Hepatocyte (in vitro differentiated cells): ENCODE measurements at regions not wholly inside any gene's neighbourhood (a gene's known extent, or its start where the extent isn't known, plus 50 kb on each side); places are given as distances from the start of the nearest gene placed in this dataset.

ENCODE experiments used
- DNase-seq: peaks from one replicate; pipeline ENCODE4 v3.0.0-alpha.2; 2016; ENCODE audit warnings: low spot score
- H2AFZ ChIP-seq: fragments of 200-600 bp; sonication (generic); 2 replicates; pipeline ENCODE4 v1.6.0; 2016; ENCODE audit warnings: antibody characterized with exemption, mild to moderate bottlenecking
- H3K27ac ChIP-seq: fragments of 200-600 bp; sonication (generic); 2 replicates; pipeline ENCODE4 v1.5.1; 2016; ENCODE audit warnings: mild to moderate bottlenecking
- H3K27me3 ChIP-seq: fragments of 200-600 bp; sonication (generic); 2 replicates; pipeline ENCODE4 v1.6.1; 2016
- H3K36me3 ChIP-seq: fragments of 200-600 bp; sonication (generic); replicated peaks from 2 replicates; pipeline ENCODE4 v1.5.1; 2016; ENCODE audit warnings: low read depth; ENCODE audit not compliant: insufficient read depth
- H3K4me1 ChIP-seq: fragments of 200-600 bp; sonication (generic); 2 replicates; pipeline ENCODE4 v1.5.1; 2016; ENCODE audit warnings: mild to moderate bottlenecking, moderate library complexity; ENCODE audit not compliant: insufficient read depth
- H3K4me2 ChIP-seq: fragments of 200-600 bp; sonication (generic); 2 replicates; pipeline ENCODE4 v1.6.0; 2016
- H3K4me3 ChIP-seq: fragments of 200-600 bp; sonication (generic); 2 replicates; pipeline ENCODE4 v1.5.1; 2016; ENCODE audit warnings: mild to moderate bottlenecking
- H3K79me2 ChIP-seq: fragments of 200-600 bp; sonication (generic); 2 replicates; pipeline ENCODE4 v1.6.0; 2017; ENCODE audit warnings: mild to moderate bottlenecking
- H3K9me2 ChIP-seq: fragments of 200-600 bp; sonication (generic); replicated peaks from 2 replicates; pipeline ENCODE4 v1.6.0; 2017; ENCODE audit warnings: mild to moderate bottlenecking; ENCODE audit not compliant: insufficient read depth
- H3K9me3 ChIP-seq: fragments of 200-600 bp; sonication (generic); 2 replicates; pipeline ENCODE4 v1.5.1; 2016; ENCODE audit warnings: low read depth, mild to moderate bottlenecking
- H4K20me1 ChIP-seq: fragments of 200-600 bp; sonication (generic); 2 replicates; pipeline ENCODE4 v1.6.0; 2016; ENCODE audit warnings: mild to moderate bottlenecking; ENCODE audit not compliant: insufficient read depth, poor library complexity, severe bottlenecking
- CTCF ChIP-seq: fragments of 200-600 bp; sonication (generic); IDR thresholded peaks from 2 replicates; pipeline ENCODE4 v1.5.1; 2016; ENCODE audit warnings: antibody characterized with exemption, mild to moderate bottlenecking; ENCODE audit not compliant: poor library complexity
- EZH2 ChIP-seq: fragments of 200-600 bp; sonication (generic); IDR thresholded peaks from 2 replicates; pipeline ENCODE4 v1.6.1; 2016; ENCODE audit warnings: antibody characterized with exemption, mild to moderate bottlenecking, borderline replicate concordance
- EZH2phosphoT487 ChIP-seq: fragments of 200-600 bp; sonication (generic); IDR thresholded peaks from one replicate; pipeline ENCODE4 v1.6.1; 2018; ENCODE audit warnings: antibody characterized with exemption, mild to moderate bottlenecking, low read depth, moderate library complexity; ENCODE audit not compliant: unreplicated experiment, severe bottlenecking
- WGBS: methylation state at CpG from one replicate; pipeline ENCODE4 v1.1.6; 2016; ENCODE audit warnings: low lambda C conversion rate; ENCODE audit errors: missing lambda C conversion rate; 5-methylcytosine and 5-hydroxymethylcytosine counted together

GRCh38 chr3:23735062-23735461, 70.7 kb upstream of the UBE2E1 start:
- Histone ChIP-seq H3K36me3 (no peaks in the 10 kb centered on the region), H4K20me1 (no peaks in the 10 kb centered on the region), H3K9me3 (no peaks in the 10 kb centered on the region), H3K27ac (peak overlapping the region; percentile 19), H3K79me2 (no peaks in the 10 kb centered on the region), H3K4me1 (peaks cover 10% of the 10 kb centered on the region), H3K27me3 (no peaks in the 10 kb centered on the region), H3K4me3 (no peak overlapping the region), H3K4me2 (peak overlapping the region; percentile 36), H3K9me2 (no peaks in the 10 kb centered on the region), H2AFZ (no peak overlapping the region)
- 60% methylated on average over 3 of the region's 3 CpGs for WGBS
- TF ChIP-seq EZH2, result no peak
- no peak for TF ChIP-seq CTCF
- TF ChIP-seq EZH2phosphoT487, result no peak
- no peak for DNase-seq

- H2AFZ ChIP-seq, result no peak overlapping the region
- no peak overlapping the region for H3K4me3 ChIP-seq
- H3K79me2 ChIP-seq, result no peaks in the 10 kb centered on the region
- WGBS, result 34% methylated on average over 8 of the region's 8 CpGs
- TF ChIP-seq EZH2, result no peak
- no peak for TF ChIP-seq EZH2phosphoT487
- no peak for TF ChIP-seq CTCF
- no peaks in the 10 kb centered on the region for H3K27me3 ChIP-seq
- DNase-seq, result peak; percentile 32
- H3K9me2 ChIP-seq, result no peaks in the 10 kb centered on the region
- H3K9me3 ChIP-seq, result no peaks in the 10 kb centered on the region
- H3K36me3 ChIP-seq, result no peaks in the 10 kb centered on the region
- peak overlapping the region; percentile 36 for H3K4me2 ChIP-seq
- H4K20me1 ChIP-seq, result no peaks in the 10 kb centered on the region
- H3K4me1 ChIP-seq, result peaks cover 10% of the 10 kb centered on the region
- H3K27ac ChIP-seq, result peak overlapping the region; percentile 19
Observed at GRCh38 chr3:23735535-23736326, 70.0 kb upstream of the UBE2E1 start.

GRCh38 chr3:23738944-23739343, 66.8 kb upstream of the UBE2E1 start:
- H4K20me1 ChIP-seq, result no peaks in the 10 kb centered on the region
- no peak for DNase-seq
- TF ChIP-seq EZH2phosphoT487 (no peak), CTCF (no peak), EZH2 (no peak)
- H3K27ac ChIP-seq, result no peak overlapping the region
- H3K9me2 ChIP-seq, result no peaks in the 10 kb centered on the region
- H3K27me3 ChIP-seq, result peaks cover 10% of the 10 kb centered on the region
- 85% methylated on average over 3 of the region's 3 CpGs for WGBS
- H3K36me3 ChIP-seq, result no peaks in the 10 kb centered on the region
- H2AFZ ChIP-seq, result no peak overlapping the region
- no peaks in the 10 kb centered on the region for H3K79me2 ChIP-seq
- H3K4me2 ChIP-seq, result no peak overlapping the region
- no peak overlapping the region for H3K4me3 ChIP-seq
- H3K4me1 ChIP-seq, result peaks cover 21% of the 10 kb centered on the region
- no peaks in the 10 kb centered on the region for H3K9me3 ChIP-seq
